ENCODE measurements at regions not wholly inside any gene's neighbourhood (a gene's known extent, or its start where the extent isn't known, plus 50 kb on each side); places are given as distances from the start of the nearest gene placed in this dataset.

DNA sequence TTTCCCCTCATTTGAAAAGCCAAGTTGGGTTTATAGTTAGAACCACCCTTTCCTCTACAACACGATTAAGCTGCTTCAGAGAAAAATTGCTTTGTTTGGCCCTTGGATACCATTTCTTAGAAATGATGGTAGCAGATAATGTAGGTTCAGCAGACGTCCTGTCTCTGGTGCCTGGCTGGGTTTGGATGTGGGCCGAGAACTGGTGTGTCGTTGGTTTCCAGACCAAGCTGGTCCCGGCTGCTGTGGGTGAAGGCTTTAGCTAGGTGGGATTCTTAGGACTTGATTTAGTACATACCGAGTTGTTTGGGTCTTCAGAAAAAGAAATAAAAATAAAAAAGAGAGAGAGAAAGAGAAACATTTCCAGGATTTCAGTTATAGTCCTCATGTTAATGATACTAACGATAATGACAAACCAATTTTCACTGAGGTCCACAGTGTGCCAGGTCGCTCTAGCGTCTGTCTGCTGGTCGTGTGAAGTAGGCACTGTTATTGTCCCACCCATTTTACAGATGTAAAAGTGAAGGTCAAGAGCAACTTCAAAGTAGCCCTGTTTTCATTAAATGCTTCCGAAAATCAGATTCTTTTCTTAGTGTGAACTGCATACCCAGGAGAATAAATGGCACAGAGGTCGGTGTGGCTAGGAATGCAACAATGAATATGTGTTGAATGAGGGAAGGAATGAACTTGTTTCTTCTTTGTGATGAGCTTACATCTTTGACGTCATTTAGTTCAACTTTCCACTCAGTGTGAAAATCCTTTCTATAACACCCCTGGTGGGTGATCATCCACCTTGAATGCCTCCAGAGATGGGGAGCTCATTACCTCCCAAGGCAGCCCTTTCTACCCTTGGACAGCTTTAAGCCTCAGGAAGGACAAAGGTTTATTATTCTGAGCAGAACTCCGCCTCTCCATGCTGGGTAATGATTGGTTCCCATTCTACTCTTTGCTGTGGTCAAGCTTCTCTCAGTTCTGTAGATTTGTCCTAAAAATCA, 115.9 kb downstream of the INHBB start:
- DNase-seq (ENCODE audit: extremely low spot score): no peak
- Histone ChIP-seq H3K4me3 (ENCODE audit: low read depth, low read length) (no peak overlapping the region), H3K27ac (ENCODE audit: low read depth) (no peak overlapping the region), H3K36me3 (ENCODE audit: insufficient read depth) (no peaks in the 10 kb centered on the region), H3K4me1 (ENCODE audit: insufficient read depth) (no peaks in the 10 kb centered on the region)
- WGBS: 81% methylated on average over 14 of the region's 14 CpGs

DNA sequence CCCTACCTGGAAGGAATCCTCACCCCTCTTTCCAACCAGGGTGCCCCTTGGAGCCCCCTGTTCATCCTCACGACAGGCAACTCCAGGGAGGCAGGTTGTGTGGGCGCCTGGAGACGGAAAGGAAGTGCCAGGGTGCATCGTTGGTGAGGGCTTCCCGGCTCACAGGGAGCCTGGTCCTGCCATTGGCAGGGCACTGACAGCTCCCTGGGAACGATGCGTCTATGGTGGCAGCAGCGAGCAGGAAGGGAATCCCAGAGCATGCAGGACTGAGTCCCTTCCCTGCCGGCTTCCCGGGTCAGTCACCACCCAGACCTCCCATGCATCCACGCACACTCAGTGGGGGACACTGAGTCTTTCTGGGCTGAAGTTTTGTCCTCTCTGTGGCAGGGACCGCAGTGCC, 117.6 kb downstream of the INHBB start:
- no peaks in the 10 kb centered on the region for H3K36me3 ChIP-seq (ENCODE audit: insufficient read depth)
- no peaks in the 10 kb centered on the region for H3K4me1 ChIP-seq (ENCODE audit: insufficient read depth)
- DNase-seq (ENCODE audit: extremely low spot score): no peak
- H3K4me3 ChIP-seq (ENCODE audit: low read depth, low read length): no peak overlapping the region
- no peak overlapping the region for H3K27ac ChIP-seq (ENCODE audit: low read depth)
- 59% methylated on average over 12 of the region's 12 CpGs for WGBS

DNA sequence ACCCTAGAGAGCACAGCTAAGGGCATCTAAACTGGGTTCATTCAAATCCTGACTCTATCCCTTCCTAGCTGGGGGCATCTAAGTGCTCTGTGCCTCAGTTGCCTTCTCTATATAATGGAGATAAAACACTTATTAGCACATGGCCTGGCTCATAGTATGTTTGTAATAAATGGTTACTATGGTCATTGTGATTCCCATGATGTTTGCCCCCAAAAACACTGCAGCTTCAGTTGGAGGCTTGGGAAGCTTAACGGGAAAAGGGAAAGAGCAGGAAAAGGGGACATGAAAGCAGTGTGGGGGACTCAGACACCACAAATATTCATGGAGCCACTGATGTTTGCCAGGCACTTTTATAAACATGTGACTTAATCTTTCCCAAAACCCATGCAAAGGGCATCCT, 118.1 kb downstream of the INHBB start:
- no peaks in the 10 kb centered on the region for H3K4me1 ChIP-seq (ENCODE audit: insufficient read depth)
- no peak overlapping the region for H3K27ac ChIP-seq (ENCODE audit: low read depth)
- no peak overlapping the region for H3K4me3 ChIP-seq (ENCODE audit: low read depth, low read length)
- no peak for DNase-seq (ENCODE audit: extremely low spot score)
- no peaks in the 10 kb centered on the region for H3K36me3 ChIP-seq (ENCODE audit: insufficient read depth)
- WGBS: 71% methylated on average over 1 of the region's 1 CpG

DNA sequence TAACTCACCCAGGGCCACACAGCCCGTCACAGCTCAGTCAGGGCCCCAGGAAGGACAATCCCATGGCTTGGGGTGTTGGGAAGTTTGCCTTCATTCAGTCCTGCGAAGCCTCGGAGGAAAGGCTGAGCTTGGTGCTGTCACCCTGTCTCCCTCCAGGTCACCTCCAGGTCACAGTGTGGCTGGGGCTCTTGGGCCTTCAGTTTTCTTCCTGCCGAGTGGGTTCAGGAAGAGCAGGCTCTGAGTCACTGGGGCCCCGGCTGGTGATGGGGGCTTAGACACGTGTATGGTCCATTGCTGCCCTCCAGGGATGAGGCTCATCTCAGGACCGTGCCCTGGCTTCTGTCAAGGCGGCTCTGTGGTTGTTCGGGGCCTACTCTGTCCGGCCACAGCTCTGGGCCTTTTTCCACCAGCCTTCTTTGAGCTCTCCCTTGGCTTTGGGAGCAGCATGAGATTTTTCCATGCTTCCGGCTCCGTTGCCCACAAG, 118.6 kb downstream of the INHBB start:
- no peak for DNase-seq (ENCODE audit: extremely low spot score)
- 87% methylated on average over 12 of the region's 12 CpGs for WGBS
- Histone ChIP-seq H3K36me3 (ENCODE audit: insufficient read depth) (no peaks in the 10 kb centered on the region), H3K27ac (ENCODE audit: low read depth) (no peak overlapping the region), H3K4me1 (ENCODE audit: insufficient read depth) (no peaks in the 10 kb centered on the region), H3K4me3 (ENCODE audit: low read depth, low read length) (no peak overlapping the region)

DNA sequence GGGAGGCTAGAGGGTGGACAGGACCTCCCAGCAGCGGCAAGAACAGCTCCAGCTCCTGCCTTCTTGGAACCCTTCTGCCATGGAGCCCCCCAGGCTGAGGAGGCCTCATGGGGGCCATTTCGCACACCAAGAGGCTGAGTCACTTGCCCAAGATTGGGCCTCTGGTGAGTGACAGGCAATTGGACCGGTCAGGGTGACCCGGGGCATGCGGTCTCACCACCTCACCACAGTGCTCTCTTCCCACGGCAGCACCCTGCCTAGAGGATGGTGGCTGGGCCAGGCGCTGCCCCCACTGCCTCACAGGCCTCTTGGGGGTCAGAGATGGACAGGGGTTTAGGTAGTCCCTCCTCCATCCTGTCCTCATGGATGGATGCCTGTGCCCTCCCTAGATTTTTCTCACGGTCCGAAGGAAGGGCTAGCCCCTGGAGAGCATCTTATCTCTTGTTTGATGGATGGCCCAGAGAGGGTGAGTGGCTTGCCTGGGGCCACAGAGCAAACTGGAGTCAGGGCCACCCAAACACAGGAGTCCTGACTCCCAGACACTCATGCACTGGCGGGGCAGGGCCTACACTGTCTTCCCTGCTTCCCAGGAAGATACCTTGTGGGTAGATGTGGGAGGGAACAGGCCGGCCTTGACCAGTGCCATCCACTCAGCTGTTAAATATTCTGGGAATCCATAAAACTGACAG, 119.2 kb downstream of the INHBB start:
- Histone ChIP-seq H3K4me1 (ENCODE audit: insufficient read depth) (no peaks in the 10 kb centered on the region), H3K27ac (ENCODE audit: low read depth) (no peak overlapping the region), H3K36me3 (ENCODE audit: insufficient read depth) (no peaks in the 10 kb centered on the region), H3K4me3 (ENCODE audit: low read depth, low read length) (no peak overlapping the region)
- DNase-seq (ENCODE audit: extremely low spot score): no peak
- 96% methylated on average over 11 of the region's 11 CpGs for WGBS

DNA sequence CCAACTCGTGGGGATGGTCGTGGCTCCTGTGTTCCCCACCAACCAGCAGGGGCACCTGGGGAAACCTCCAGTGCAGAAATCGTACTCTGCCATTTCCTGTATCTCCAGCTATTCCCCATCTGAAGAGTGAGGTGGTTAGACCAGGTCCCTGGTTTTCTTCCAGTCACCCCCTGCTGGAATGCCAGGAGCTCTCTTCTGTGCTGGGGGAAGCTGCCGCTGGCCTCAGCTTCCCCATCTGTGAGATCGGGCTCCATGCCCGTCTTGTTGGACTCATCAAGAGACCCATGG, 119.7 kb downstream of the INHBB start:
- DNase-seq (ENCODE audit: extremely low spot score): no peak
- Histone ChIP-seq H3K36me3 (ENCODE audit: insufficient read depth) (no peaks in the 10 kb centered on the region), H3K4me3 (ENCODE audit: low read depth, low read length) (no peak overlapping the region), H3K27ac (ENCODE audit: low read depth) (no peak overlapping the region), H3K4me1 (ENCODE audit: insufficient read depth) (no peaks in the 10 kb centered on the region)
- 72% methylated on average over 6 of the region's 6 CpGs for WGBS

- DNase-seq (ENCODE audit: extremely low spot score): no peak
- no peak overlapping the region for H3K4me3 ChIP-seq (ENCODE audit: low read depth, low read length)
- no peaks in the 10 kb centered on the region for H3K36me3 ChIP-seq (ENCODE audit: insufficient read depth)
- no peaks in the 10 kb centered on the region for H3K4me1 ChIP-seq (ENCODE audit: insufficient read depth)
- WGBS: 52% methylated on average over 25 of the region's 25 CpGs
- H3K27ac ChIP-seq (ENCODE audit: low read depth): no peak overlapping the region
These were observed 120.2 kb downstream of the INHBB start for GRCh38 chr2:120465989-120466703.

DNA sequence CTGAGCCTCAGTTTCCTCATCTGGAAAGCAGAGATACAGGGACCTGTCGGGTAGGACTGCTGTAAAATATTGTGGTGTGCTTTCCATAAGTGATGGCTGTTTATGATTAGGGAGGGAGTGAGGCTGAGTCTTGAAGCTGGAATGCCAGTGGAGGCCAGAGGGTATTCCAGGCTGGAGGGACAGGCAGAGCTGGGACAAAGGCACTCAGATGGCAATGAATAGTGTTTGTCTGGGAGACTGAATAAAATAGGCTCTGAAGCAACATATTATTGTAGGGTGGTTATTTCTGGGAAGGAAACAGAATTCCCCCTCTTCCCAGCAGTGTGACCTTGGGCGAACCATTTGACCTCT, 120.7 kb downstream of the INHBB start:
- H3K4me3 ChIP-seq (ENCODE audit: low read depth, low read length): no peak overlapping the region
- no peaks in the 10 kb centered on the region for H3K36me3 ChIP-seq (ENCODE audit: insufficient read depth)
- H3K4me1 ChIP-seq (ENCODE audit: insufficient read depth): no peaks in the 10 kb centered on the region
- DNase-seq (ENCODE audit: extremely low spot score): no peak
- H3K27ac ChIP-seq (ENCODE audit: low read depth): no peak overlapping the region
- 89% methylated on average over 2 of the region's 2 CpGs for WGBS

DNA sequence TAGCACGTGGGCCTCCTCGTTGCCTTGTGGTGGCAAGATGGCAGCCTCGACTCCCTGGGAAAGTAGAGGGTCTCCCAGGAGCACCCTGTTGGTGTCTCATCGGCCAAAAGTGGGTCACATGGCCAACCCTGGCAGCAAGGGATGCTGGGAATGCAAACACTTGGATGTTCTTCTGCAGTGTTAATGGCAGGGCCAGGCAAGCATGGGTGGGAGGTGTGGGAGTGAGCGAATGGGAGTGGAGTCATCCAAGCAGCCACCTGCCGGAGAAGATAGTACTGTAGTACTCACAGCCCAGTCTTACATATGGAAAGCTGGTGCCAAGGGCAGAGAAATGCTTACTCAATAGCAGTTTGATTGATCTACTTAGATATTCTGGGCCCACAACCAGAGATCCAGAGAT, 122.2 kb downstream of the INHBB start:
- Histone ChIP-seq H3K4me3 (ENCODE audit: low read depth, low read length) (no peak overlapping the region), H3K36me3 (ENCODE audit: insufficient read depth) (no peaks in the 10 kb centered on the region), H3K27ac (ENCODE audit: low read depth) (no peak overlapping the region), H3K4me1 (ENCODE audit: insufficient read depth) (no peaks in the 10 kb centered on the region)
- WGBS: 96% methylated on average over 6 of the region's 6 CpGs
- DNase-seq (ENCODE audit: extremely low spot score): no peak

DNA sequence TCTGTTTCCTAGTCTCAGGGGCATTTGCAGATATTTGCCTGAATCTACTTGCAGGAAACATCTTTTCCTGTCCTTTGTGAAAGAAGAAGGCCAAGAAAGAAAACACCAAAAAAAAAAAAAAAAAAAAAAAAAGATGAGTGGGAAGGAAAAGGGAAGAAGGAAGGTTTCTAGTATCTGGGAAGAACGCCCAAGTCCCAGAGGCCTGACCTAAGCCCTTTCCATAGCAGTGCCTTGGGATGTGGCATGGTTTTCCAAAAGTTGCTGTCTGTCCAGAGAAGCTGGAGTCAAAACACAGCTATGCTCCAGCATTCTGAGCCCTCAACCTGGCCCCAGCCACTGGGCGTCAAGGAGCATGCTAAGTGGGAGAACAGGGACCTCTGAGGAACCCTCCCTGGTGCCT, 123.5 kb downstream of the INHBB start:
- H3K4me1 ChIP-seq (ENCODE audit: insufficient read depth): no peaks in the 10 kb centered on the region
- no peaks in the 10 kb centered on the region for H3K36me3 ChIP-seq (ENCODE audit: insufficient read depth)
- 73% methylated on average over 2 of the region's 2 CpGs for WGBS
- no peak for DNase-seq (ENCODE audit: extremely low spot score)
- H3K27ac ChIP-seq (ENCODE audit: low read depth): peak overlapping the region; percentile 13
- no peak overlapping the region for H3K4me3 ChIP-seq (ENCODE audit: low read depth, low read length)

DNA sequence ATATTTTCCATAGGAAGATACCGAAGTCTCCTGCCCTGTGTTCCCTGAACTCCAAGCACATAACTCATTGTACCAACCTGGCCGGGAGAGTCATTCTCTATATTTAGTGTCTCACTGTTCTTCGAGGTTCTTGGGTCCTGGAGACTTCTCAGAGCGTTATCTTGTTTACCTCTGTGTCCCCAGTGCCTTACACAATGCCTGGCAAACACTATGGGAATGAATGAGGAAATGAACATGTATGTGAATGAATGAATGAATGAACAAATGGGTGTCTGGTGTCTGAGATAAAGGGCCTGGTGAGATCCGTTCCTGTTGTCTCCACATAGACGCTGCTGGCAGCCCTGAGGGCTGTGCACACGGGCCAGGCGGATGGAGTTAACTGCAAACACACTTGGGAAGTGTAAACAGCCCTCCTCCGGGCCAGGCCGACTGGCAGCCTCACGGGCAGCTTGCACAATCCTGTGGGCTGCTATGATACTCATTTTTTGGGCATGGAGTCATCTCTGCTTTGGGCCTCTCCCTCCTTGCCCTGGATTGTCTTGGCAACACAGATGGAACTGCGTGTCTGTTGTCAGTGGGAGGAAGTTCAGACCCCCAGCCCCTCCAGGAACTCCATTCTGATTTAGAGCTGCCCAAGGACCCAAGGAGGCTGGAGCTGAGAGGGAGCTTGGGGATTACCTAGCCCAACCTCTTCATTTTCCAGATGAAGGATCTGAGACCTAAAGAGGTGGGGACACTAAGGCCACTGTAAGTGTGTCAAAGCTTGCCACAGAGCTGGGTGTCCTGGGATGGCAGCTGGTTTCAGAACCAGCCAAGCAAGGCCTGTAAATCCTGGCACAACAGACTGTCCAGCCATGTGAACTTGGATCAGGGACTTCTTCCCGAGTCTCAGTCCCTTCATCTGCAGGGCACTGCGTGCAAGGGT, 124.4 kb downstream of the INHBB start:
- 30% methylated on average over 14 of the region's 14 CpGs for WGBS
- no peak overlapping the region for H3K4me3 ChIP-seq (ENCODE audit: low read depth, low read length)
- no peak for DNase-seq (ENCODE audit: extremely low spot score)
- no peaks in the 10 kb centered on the region for H3K4me1 ChIP-seq (ENCODE audit: insufficient read depth)
- peak overlapping the region; percentile 87 for H3K27ac ChIP-seq (ENCODE audit: low read depth)
- H3K36me3 ChIP-seq (ENCODE audit: insufficient read depth): no peaks in the 10 kb centered on the region

- H3K4me3 ChIP-seq (ENCODE audit: low read depth, low read length): no peak overlapping the region
- no peaks in the 10 kb centered on the region for H3K36me3 ChIP-seq (ENCODE audit: insufficient read depth)
- peak overlapping the region; percentile 87 for H3K27ac ChIP-seq (ENCODE audit: low read depth)
- no peak for DNase-seq (ENCODE audit: extremely low spot score)
- 91% methylated on average over 5 of the region's 5 CpGs for WGBS
- H3K4me1 ChIP-seq (ENCODE audit: insufficient read depth): no peaks in the 10 kb centered on the region
These were observed 125.2 kb downstream of the INHBB start for GRCh38 chr2:120471166-120471565.

DNA sequence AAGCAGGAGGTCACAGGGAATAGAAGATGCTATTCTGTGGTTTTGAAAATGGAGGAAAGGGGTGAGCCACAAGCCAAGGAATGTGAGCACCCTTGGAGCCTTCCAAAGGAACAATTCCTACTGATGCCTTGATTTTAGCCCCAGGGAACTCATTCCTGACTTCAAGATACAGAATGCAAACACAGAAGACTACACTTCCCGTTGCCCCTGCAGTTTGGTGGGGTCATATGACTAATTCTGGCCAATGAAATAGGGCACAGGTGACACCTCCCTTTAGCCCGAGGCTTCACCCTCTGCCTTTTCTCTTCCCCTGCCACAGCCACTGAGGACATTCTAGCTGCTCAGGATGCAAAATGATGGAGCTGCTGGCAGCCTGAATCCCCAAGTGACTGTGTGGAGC, 126.1 kb downstream of the INHBB start:
- WGBS: 44% methylated on average over 2 of the region's 2 CpGs
- H3K4me1 ChIP-seq (ENCODE audit: insufficient read depth): no peaks in the 10 kb centered on the region
- H3K27ac ChIP-seq (ENCODE audit: low read depth): no peak overlapping the region
- no peak for DNase-seq (ENCODE audit: extremely low spot score)
- H3K4me3 ChIP-seq (ENCODE audit: low read depth, low read length): no peak overlapping the region
- H3K36me3 ChIP-seq (ENCODE audit: insufficient read depth): no peaks in the 10 kb centered on the region

Measured in urinary bladder (tissue), 3 donors.